ENCODE measurements at regions not wholly inside any gene's neighbourhood (a gene's known extent, or its start where the extent isn't known, plus 50 kb on each side); places are given as distances from the start of the nearest gene placed in this dataset.

DNA sequence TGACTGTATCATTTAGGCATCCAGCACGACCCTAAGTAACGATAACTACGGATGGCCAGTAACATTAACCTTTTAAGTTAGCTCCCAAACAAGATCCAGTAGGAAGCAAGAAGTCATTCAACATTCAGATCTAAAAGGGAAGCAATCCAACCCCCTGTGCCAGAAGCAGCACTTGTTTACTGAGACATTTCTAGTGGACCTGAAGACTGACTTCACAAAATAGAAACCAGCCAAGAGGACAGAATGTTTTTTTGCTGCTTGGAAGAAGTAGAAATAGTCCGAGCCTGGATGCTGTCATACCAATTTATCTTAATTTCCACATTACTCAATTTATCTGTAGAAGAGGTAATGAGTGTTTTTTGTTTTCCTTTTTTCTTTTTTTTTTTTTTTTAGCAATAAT, 88.0 kb upstream of the CTTNBP2 start:
- Histone ChIP-seq H3K9me3 (no peaks in the 10 kb centered on the region), H3K4me2 (no peak overlapping the region), H3K4me1 (no peaks in the 10 kb centered on the region), H3K27ac (no peak overlapping the region), H3K4me3 (no peak overlapping the region)
- ChIA-PET CTCF (no interaction called here), POLR2A (no interaction called here)
- no peak for FAIRE-seq
- TF ChIP-seq CEBPB (IDR thresholded peaks at IDR 0.05) (no peak), MYC (IDR thresholded peaks at IDR 0.05; ENCODE audit: borderline replicate concordance, low read length) (no peak), FOSB (CRISPR knock-in tag; IDR thresholded peaks at IDR 0.05) (no peak), RFX5 (IDR thresholded peaks at IDR 0.05) (no peak), RAD21 (conservative IDR thresholded peaks at IDR 0.05 in 1 of 2, IDR thresholded peaks at IDR 0.05 in 1 of 2) (no peak), MAZ (IDR thresholded peaks at IDR 0.05; ENCODE audit: borderline replicate concordance, low read depth, low read length) (no peak), NR3C1 (IDR thresholded peaks at IDR 0.05) (no peak), RNF2 (IDR thresholded peaks at IDR 0.05; ENCODE audit: borderline replicate concordance, low read depth) (no peak), CBX8 (IDR thresholded peaks at IDR 0.05) (no peak), FOSL2 (IDR thresholded peaks at IDR 0.05) (no peak), FOSL2 (CRISPR knock-in tag; IDR thresholded peaks at IDR 0.05) (no peak), NPAS2 (CRISPR knock-in tag; IDR thresholded peaks at IDR 0.05; ENCODE audit: borderline replicate concordance) (no peak), MAFK (IDR thresholded peaks at IDR 0.05; ENCODE audit: partially characterized antibody) (no peak), ZSCAN20 (CRISPR knock-in tag; IDR thresholded peaks at IDR 0.05) (no peak), TP53 (CRISPR knock-in tag; IDR thresholded peaks at IDR 0.05) (no peak)
- TF ChIP-seq, protein P1, sequence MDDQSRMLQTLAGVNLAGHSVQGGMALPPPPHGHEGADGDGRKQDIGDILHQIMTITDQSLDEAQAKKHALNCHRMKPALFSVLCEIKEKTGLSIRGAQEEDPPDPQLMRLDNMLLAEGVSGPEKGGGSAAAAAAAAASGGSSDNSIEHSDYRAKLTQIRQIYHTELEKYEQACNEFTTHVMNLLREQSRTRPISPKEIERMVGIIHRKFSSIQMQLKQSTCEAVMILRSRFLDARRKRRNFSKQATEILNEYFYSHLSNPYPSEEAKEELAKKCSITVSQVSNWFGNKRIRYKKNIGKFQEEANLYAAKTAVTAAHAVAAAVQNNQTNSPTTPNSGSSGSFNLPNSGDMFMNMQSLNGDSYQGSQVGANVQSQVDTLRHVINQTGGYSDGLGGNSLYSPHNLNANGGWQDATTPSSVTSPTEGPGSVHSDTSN (IDR thresholded peaks at IDR 0.05): no peak
- TF ChIP-seq, protein P2, sequence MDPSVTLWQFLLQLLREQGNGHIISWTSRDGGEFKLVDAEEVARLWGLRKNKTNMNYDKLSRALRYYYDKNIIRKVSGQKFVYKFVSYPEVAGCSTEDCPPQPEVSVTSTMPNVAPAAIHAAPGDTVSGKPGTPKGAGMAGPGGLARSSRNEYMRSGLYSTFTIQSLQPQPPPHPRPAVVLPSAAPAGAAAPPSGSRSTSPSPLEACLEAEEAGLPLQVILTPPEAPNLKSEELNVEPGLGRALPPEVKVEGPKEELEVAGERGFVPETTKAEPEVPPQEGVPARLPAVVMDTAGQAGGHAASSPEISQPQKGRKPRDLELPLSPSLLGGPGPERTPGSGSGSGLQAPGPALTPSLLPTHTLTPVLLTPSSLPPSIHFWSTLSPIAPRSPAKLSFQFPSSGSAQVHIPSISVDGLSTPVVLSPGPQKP (IDR thresholded peaks at IDR 0.05; ENCODE audit: low read depth, low read length): no peak
- TF ChIP-seq, protein P3, sequence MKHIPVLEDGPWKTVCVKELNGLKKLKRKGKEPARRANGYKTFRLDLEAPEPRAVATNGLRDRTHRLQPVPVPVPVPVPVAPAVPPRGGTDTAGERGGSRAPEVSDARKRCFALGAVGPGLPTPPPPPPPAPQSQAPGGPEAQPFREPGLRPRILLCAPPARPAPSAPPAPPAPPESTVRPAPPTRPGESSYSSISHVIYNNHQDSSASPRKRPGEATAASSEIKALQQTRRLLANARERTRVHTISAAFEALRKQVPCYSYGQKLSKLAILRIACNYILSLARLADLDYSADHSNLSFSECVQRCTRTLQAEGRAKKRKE (CRISPR knock-in tag; IDR thresholded peaks at IDR 0.05; ENCODE audit: low read depth): no peak
- TF ChIP-seq, protein P4, sequence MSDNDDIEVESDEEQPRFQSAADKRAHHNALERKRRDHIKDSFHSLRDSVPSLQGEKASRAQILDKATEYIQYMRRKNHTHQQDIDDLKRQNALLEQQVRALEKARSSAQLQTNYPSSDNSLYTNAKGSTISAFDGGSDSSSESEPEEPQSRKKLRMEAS (IDR thresholded peaks at IDR 0.05): no peak
- TF ChIP-seq, protein P5, sequence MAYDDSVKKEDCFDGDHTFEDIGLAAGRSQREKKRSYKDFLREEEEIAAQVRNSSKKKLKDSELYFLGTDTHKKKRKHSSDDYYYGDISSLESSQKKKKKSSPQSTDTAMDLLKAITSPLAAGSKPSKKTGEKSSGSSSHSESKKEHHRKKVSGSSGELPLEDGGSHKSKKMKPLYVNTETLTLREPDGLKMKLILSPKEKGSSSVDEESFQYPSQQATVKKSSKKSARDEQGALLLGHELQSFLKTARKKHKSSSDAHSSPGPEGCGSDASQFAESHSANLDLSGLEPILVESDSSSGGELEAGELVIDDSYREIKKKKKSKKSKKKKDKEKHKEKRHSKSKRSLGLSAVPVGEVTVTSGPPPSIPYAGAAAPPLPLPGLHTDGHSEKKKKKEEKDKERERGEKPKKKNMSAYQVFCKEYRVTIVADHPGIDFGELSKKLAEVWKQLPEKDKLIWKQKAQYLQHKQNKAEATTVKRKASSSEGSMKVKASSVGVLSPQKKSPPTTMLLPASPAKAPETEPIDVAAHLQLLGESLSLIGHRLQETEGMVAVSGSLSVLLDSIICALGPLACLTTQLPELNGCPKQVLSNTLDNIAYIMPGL (CRISPR knock-in tag; IDR thresholded peaks at IDR 0.05; ENCODE audit: borderline replicate concordance): no peak
- no peak for ATAC-seq
- DNase-seq (ENCODE audit: low read depth in 1 of 2, low spot score in 1 of 2): no peak
- WGBS (ENCODE audit: missing lambda C conversion rate): 30% methylated on average over 4 of the region's 4 CpGs

DNA sequence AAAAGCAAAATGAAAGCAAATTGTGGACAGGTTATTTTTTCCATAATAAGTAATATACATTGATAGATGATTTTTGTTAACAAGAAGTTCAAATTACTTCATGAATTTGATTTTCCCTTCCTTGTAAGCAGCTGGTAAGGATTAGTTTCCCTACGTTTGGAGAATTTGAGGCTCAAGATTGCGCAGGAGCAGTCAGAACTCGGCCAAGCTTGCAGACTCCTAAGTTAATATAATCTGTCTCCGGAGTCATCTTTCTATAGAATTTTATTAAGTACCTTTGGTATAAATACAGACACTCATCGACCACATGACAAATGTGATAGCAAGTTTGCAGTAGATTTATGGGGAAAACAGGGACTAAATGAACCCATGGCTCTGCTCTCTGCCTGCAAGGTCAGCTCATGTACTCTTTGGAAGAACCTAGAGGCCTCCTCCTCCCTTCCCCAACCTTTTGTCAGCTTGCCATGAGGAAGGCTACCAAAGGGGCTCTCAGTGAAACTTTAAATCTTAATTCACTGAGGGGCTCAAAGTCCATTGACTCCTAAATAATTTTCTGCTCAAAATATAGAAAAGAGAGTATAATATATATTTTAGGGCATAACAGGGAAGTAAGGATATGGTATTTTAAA, 89.2 kb upstream of the CTTNBP2 start:
- no peak for DNase-seq (ENCODE audit: low read depth in 1 of 2, low spot score in 1 of 2)
- H3K4me2 ChIP-seq: no peak overlapping the region
- H3K9me3 ChIP-seq: no peaks in the 10 kb centered on the region
- ATAC-seq: no peak
- FAIRE-seq: no peak
- no peak for TF ChIP-seq KDM1A (IDR thresholded peaks at IDR 0.05; ENCODE audit: low read depth)
- TF ChIP-seq TFCP2L1 (CRISPR knock-in tag; IDR thresholded peaks at IDR 0.05): no peak
- no peak overlapping the region for H3K27ac ChIP-seq
- 43% methylated on average over 5 of the region's 5 CpGs for WGBS (ENCODE audit: missing lambda C conversion rate)
- no peaks in the 10 kb centered on the region for H3K4me1 ChIP-seq
- CTCF ChIA-PET: no interaction called here
- no peak overlapping the region for H3K4me3 ChIP-seq
- POLR2A ChIA-PET: no interaction called here

All from A549 (cell line).